ENCODE measurements at regions not wholly inside any gene's neighbourhood (a gene's known extent, or its start where the extent isn't known, plus 50 kb on each side); places are given as distances from the start of the nearest gene placed in this dataset.

DNA sequence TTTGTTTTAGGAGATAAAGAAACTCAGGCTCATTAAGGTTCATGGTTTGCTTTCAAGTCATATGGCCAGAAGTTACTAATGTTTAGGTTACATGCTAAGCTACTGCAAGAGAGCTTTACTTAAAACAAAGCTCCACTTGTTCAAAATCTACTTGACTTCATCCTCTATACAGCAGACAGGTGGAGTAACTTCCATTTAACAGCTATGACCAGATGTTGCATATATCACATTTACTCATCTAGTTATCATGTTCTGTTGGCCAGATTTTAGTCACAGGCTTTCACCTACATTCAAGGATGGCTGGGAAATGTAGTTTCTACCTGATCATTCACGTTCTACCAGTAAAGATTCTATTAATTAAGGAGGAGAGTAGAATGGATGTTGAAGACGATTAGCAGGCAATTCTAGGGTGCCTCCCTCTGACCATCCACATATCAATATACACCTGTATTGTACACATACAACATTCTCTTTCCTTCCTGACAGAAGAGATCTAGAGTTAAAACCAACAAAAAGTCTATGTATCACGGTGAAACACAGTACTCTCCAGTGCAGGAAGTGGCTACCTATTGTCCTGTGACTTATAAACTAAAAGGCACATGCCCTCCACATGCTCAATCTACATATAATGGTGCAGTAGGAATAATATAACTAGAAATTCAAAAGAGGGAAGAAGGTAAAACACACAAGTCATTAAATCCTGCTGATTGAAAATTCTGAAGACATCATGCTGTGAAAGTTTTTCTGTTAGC is 488.0 kb downstream of the MDFIC start:
- Histone ChIP-seq H3K79me2 (ENCODE audit: low read length) (no peaks in the 10 kb centered on the region), H2AFZ (ENCODE audit: low read length) (no peak overlapping the region), H3K27me3 (replicated peaks; ENCODE audit: insufficient read depth, low read length) (no peaks in the 10 kb centered on the region), H3K4me1 (ENCODE audit: low read length) (peaks cover 12% of the 10 kb centered on the region), H3K4me2 (ENCODE audit: low read depth, low read length) (no peak overlapping the region), H3K4me3 (ENCODE audit: low read length) (no peak overlapping the region), H3K27ac (ENCODE audit: low read length) (no peak overlapping the region), H3K9me3 (replicated peaks; ENCODE audit: insufficient read depth, low read length) (no peaks in the 10 kb centered on the region), H3F3A (ENCODE audit: insufficient read depth, low read length) (no peaks in the 10 kb centered on the region), H3K9me2 (replicated peaks; ENCODE audit: insufficient read depth, low read length) (no peaks in the 10 kb centered on the region; the same call in 1 of the 2 replicates), H3K36me3 (replicated peaks; ENCODE audit: insufficient read depth, low read length) (no peaks in the 10 kb centered on the region), H3K9ac (ENCODE audit: low read length) (no peak overlapping the region), H4K20me1 (ENCODE audit: insufficient read depth, low read length) (no peaks in the 10 kb centered on the region)
- no peak for DNase-seq
- TF ChIP-seq EZH2 (optimal IDR thresholded peaks at IDR 0.05; ENCODE audit: low read depth, low read length) (no peak), EZH2phosphoT487 (IDR thresholded peaks at IDR 0.05; ENCODE audit: low read length) (no peak)
- TF ChIP-seq, protein P1, sequence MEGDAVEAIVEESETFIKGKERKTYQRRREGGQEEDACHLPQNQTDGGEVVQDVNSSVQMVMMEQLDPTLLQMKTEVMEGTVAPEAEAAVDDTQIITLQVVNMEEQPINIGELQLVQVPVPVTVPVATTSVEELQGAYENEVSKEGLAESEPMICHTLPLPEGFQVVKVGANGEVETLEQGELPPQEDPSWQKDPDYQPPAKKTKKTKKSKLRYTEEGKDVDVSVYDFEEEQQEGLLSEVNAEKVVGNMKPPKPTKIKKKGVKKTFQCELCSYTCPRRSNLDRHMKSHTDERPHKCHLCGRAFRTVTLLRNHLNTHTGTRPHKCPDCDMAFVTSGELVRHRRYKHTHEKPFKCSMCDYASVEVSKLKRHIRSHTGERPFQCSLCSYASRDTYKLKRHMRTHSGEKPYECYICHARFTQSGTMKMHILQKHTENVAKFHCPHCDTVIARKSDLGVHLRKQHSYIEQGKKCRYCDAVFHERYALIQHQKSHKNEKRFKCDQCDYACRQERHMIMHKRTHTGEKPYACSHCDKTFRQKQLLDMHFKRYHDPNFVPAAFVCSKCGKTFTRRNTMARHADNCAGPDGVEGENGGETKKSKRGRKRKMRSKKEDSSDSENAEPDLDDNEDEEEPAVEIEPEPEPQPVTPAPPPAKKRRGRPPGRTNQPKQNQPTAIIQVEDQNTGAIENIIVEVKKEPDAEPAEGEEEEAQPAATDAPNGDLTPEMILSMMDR (IDR thresholded peaks at IDR 0.05; ENCODE audit: low read length), result no peak

DNA sequence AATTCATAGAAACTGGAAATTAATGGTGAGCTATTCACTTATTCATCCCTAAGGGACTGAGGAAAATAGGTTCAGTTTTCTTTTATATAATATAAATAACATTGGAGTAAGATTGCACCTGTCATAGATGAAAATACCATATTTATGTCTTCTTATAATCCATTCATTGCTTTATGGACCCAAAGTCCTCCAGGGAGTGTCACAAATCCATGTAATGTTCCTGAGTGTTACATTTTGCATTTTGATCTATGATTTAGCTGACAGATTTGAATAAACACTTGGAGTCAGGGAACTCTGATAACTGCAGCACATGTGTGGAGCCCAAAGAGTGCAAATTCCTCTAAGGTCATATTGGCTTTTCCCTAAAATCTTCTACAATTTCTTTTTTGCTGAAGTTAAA is 484.3 kb downstream of the MDFIC start:
- TF ChIP-seq EZH2 (optimal IDR thresholded peaks at IDR 0.05; ENCODE audit: low read depth, low read length) (no peak), EZH2phosphoT487 (IDR thresholded peaks at IDR 0.05; ENCODE audit: low read length) (no peak)
- TF ChIP-seq, protein P1 (IDR thresholded peaks at IDR 0.05; ENCODE audit: low read length), result no peak
- Histone ChIP-seq H4K20me1 (ENCODE audit: insufficient read depth, low read length) (no peaks in the 10 kb centered on the region), H3K27me3 (replicated peaks; ENCODE audit: insufficient read depth, low read length) (no peaks in the 10 kb centered on the region), H3K4me3 (ENCODE audit: low read length) (no peak overlapping the region), H3K9me3 (replicated peaks; ENCODE audit: insufficient read depth, low read length) (no peaks in the 10 kb centered on the region), H3F3A (ENCODE audit: insufficient read depth, low read length) (no peaks in the 10 kb centered on the region), H3K36me3 (replicated peaks; ENCODE audit: insufficient read depth, low read length) (no peaks in the 10 kb centered on the region), H3K9me2 (replicated peaks; ENCODE audit: insufficient read depth, low read length) (no peaks in the 10 kb centered on the region; the same call in 1 of the 2 replicates), H3K79me2 (ENCODE audit: low read length) (no peaks in the 10 kb centered on the region), H3K4me2 (ENCODE audit: low read depth, low read length) (no peak overlapping the region), H3K27ac (ENCODE audit: low read length) (no peak overlapping the region), H2AFZ (ENCODE audit: low read length) (no peak overlapping the region), H3K4me1 (ENCODE audit: low read length) (peaks cover 4% of the 10 kb centered on the region; the same call in 1 of the 2 replicates), H3K9ac (ENCODE audit: low read length) (no peak overlapping the region)
- DNase-seq, result no peak

GRCh38 chr7:115387137-115387536 is 465.2 kb downstream of the MDFIC start:
- no peaks in the 10 kb centered on the region for H3K79me2 ChIP-seq (ENCODE audit: low read length)
- H3K9me3 ChIP-seq (replicated peaks; ENCODE audit: insufficient read depth, low read length), result no peaks in the 10 kb centered on the region
- H3K4me3 ChIP-seq (ENCODE audit: low read length), result no peak overlapping the region
- no peak overlapping the region for H2AFZ ChIP-seq (ENCODE audit: low read length)
- no peaks in the 10 kb centered on the region for H3F3A ChIP-seq (ENCODE audit: insufficient read depth, low read length)
- H3K27me3 ChIP-seq (replicated peaks; ENCODE audit: insufficient read depth, low read length), result no peaks in the 10 kb centered on the region
- H3K36me3 ChIP-seq (replicated peaks; ENCODE audit: insufficient read depth, low read length), result no peaks in the 10 kb centered on the region
- H3K4me2 ChIP-seq (ENCODE audit: low read depth, low read length), result no peak overlapping the region
- no peak overlapping the region for H3K27ac ChIP-seq (ENCODE audit: low read length)
- H3K9ac ChIP-seq (ENCODE audit: low read length), result no peak overlapping the region
- DNase-seq, result no peak
- H3K9me2 ChIP-seq (replicated peaks; ENCODE audit: insufficient read depth, low read length), result no peaks in the 10 kb centered on the region
- H3K4me1 ChIP-seq (ENCODE audit: low read length), result no peaks in the 10 kb centered on the region
- no peaks in the 10 kb centered on the region for H4K20me1 ChIP-seq (ENCODE audit: insufficient read depth, low read length)
- TF ChIP-seq EZH2 (optimal IDR thresholded peaks at IDR 0.05; ENCODE audit: low read depth, low read length) (no peak), EZH2phosphoT487 (IDR thresholded peaks at IDR 0.05; ENCODE audit: low read length) (no peak)
- TF ChIP-seq, protein P1 (IDR thresholded peaks at IDR 0.05; ENCODE audit: low read length), result no peak
